ENCODE measurements at regions not wholly inside any gene's neighbourhood (a gene's known extent, or its start where the extent isn't known, plus 50 kb on each side); places are given as distances from the start of the nearest gene placed in this dataset.
A peak's percentile ranks its signal among the peaks of the same experiment; 100 is the strongest.

GRCh38 chr1:81432059-81432458 lies 368.7 kb upstream of the ADGRL2 start:
- no peak overlapping the region for H3K27ac ChIP-seq (ENCODE audit: low read length)
- H3K9me3 ChIP-seq (replicated peaks; ENCODE audit: insufficient read depth, low read length), result no peaks in the 10 kb centered on the region
- no peak for DNase-seq

DNA sequence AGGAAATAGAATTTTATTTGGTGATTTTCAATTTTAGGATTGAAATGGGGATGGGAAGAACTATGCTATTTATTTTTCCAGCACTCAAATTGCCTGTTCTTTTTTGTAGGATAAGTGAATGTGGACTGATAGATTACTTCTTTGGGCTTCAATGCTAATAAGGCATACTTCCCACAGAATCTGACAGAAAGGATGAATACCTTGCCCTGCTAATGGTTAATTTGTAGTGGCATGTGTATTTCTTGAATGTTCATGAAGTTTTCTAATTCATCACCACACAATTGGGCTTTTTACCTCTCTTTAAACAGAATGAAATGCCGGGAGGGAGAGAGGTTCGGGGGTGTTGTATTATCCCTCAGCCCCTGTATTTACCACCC lies 369.1 kb upstream of the ADGRL2 start:
- H3K27ac ChIP-seq (ENCODE audit: low read length), result no peak overlapping the region
- no peak overlapping the region for H3K9ac ChIP-seq (ENCODE audit: low read length)
- 0 out of 2 replicates have a peak, but pooled peaks cover 2% of the 10 kb centered on the region for H3F3A ChIP-seq (ENCODE audit: insufficient read depth, low read length)
- H3K27me3 ChIP-seq (replicated peaks; ENCODE audit: insufficient read depth, low read length), result no peaks in the 10 kb centered on the region
- H2AFZ ChIP-seq (ENCODE audit: low read length), result no peak overlapping the region
- H4K20me1 ChIP-seq (ENCODE audit: insufficient read depth, low read length), result no peaks in the 10 kb centered on the region
- H3K36me3 ChIP-seq (replicated peaks; ENCODE audit: insufficient read depth, low read length), result no peaks in the 10 kb centered on the region
- no peaks in the 10 kb centered on the region for H3K9me3 ChIP-seq (replicated peaks; ENCODE audit: insufficient read depth, low read length)
- no peaks in the 10 kb centered on the region for H3K9me2 ChIP-seq (replicated peaks; ENCODE audit: insufficient read depth, low read length)
- TF ChIP-seq CTCF (IDR thresholded peaks at IDR 0.05; ENCODE audit: low read length), result no peak
- TF ChIP-seq EZH2 (optimal IDR thresholded peaks at IDR 0.05; ENCODE audit: low read depth, low read length), result no peak
- TF ChIP-seq EZH2phosphoT487 (IDR thresholded peaks at IDR 0.05; ENCODE audit: low read length), result no peak
- H3K4me2 ChIP-seq (ENCODE audit: low read depth, low read length), result no peak overlapping the region
- H3K4me1 ChIP-seq (ENCODE audit: low read length), result peaks cover 2% of the 10 kb centered on the region
- H3K79me2 ChIP-seq (ENCODE audit: low read length), result no peaks in the 10 kb centered on the region
- H3K4me3 ChIP-seq (ENCODE audit: low read length), result no peak overlapping the region
- no peak for DNase-seq

More at GRCh38 chr1:81432059-81432458, 368.7 kb upstream of the ADGRL2 start:
- Histone ChIP-seq H3K4me3 (ENCODE audit: low read length) (no peak overlapping the region), H3K4me1 (ENCODE audit: low read length) (peaks cover 6% of the 10 kb centered on the region), H3K9ac (ENCODE audit: low read length) (no peak overlapping the region), H3K4me2 (ENCODE audit: low read depth, low read length) (no peak overlapping the region), H3K9me2 (replicated peaks; ENCODE audit: insufficient read depth, low read length) (no peaks in the 10 kb centered on the region), H3K27me3 (replicated peaks; ENCODE audit: insufficient read depth, low read length) (no peaks in the 10 kb centered on the region), H3K79me2 (ENCODE audit: low read length) (no peaks in the 10 kb centered on the region), H2AFZ (ENCODE audit: low read length) (no peak overlapping the region), H3F3A (ENCODE audit: insufficient read depth, low read length) (0 out of 2 replicates have a peak, but pooled peaks cover 2% of the 10 kb centered on the region), H4K20me1 (ENCODE audit: insufficient read depth, low read length) (no peaks in the 10 kb centered on the region), H3K36me3 (replicated peaks; ENCODE audit: insufficient read depth, low read length) (no peaks in the 10 kb centered on the region)
- TF ChIP-seq EZH2phosphoT487 (IDR thresholded peaks at IDR 0.05; ENCODE audit: low read length), result no peak
- no peak for TF ChIP-seq EZH2 (optimal IDR thresholded peaks at IDR 0.05; ENCODE audit: low read depth, low read length)
- TF ChIP-seq CTCF (IDR thresholded peaks at IDR 0.05; ENCODE audit: low read length), result no peak

DNA sequence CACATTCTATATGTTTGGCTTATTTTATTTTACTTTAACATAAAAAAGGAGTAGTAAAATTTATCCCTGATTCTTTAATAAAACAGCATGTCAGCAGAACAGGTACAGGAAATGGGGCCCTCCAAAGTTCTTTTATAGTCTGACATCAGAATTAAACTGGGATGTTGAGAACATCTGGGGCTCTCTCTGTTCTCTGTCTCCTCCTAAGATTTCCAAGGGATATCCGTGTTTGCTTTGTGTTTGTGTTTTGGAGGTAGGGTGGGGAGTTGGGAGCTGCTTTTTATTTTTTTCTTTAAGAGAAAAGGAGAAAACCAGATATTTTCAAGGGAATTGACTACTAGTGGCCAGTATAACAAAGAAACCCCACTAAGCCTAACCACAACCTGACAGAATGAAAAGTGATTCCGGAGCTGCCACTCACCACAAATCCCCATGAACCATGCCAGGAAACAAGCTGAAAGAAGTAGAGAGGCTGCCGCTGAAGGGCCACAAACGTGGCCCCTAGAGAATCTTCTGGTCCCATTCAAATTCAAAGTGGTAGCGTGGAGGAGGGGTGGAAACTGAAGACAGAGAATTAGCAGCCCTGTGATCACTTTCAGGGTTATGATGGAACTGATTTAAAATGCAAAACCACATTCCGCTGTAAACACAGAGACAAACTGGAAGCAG lies 369.6 kb upstream of the ADGRL2 start:
- Histone ChIP-seq H2AFZ (ENCODE audit: low read length) (no peak overlapping the region), H3K9ac (ENCODE audit: low read length) (no peak overlapping the region), H4K20me1 (ENCODE audit: insufficient read depth, low read length) (no peaks in the 10 kb centered on the region), H3K9me3 (replicated peaks; ENCODE audit: insufficient read depth, low read length) (no peaks in the 10 kb centered on the region), H3F3A (ENCODE audit: insufficient read depth, low read length) (0 out of 2 replicates have a peak, but pooled peaks cover 2% of the 10 kb centered on the region), H3K4me3 (ENCODE audit: low read length) (no peak overlapping the region), H3K4me1 (ENCODE audit: low read length) (no peaks in the 10 kb centered on the region; the same call in 1 of the 2 replicates), H3K4me2 (ENCODE audit: low read depth, low read length) (no peak overlapping the region), H3K79me2 (ENCODE audit: low read length) (no peaks in the 10 kb centered on the region), H3K9me2 (replicated peaks; ENCODE audit: insufficient read depth, low read length) (no peaks in the 10 kb centered on the region), H3K27ac (ENCODE audit: low read length) (no peak overlapping the region), H3K36me3 (replicated peaks; ENCODE audit: insufficient read depth, low read length) (no peaks in the 10 kb centered on the region), H3K27me3 (replicated peaks; ENCODE audit: insufficient read depth, low read length) (no peaks in the 10 kb centered on the region)
- TF ChIP-seq CTCF (IDR thresholded peaks at IDR 0.05; ENCODE audit: low read length) (no peak), EZH2 (optimal IDR thresholded peaks at IDR 0.05; ENCODE audit: low read depth, low read length) (no peak), EZH2phosphoT487 (IDR thresholded peaks at IDR 0.05; ENCODE audit: low read length) (no peak)
- peak; percentile 48 for DNase-seq

Measured in MM.1S (cell line).